PC-3 (cell line): ENCODE measurements at regions not wholly inside any gene's neighbourhood (a gene's known extent, or its start where the extent isn't known, plus 50 kb on each side); places are given as distances from the start of the nearest gene placed in this dataset.

Source experiments
- ATAC-seq: fragments of 200-7000 bp; cut with Tn5 transposase; 2 replicates; pipeline ENCODE4 v1.9.1; 2020; ENCODE audit warnings: mild to moderate bottlenecking, moderate library complexity
- BruUV-seq: library from RNA; stranded (reverse); fragments of 400-500 nt; replicated peaks from 2 replicates; lab custom pipeline; 2021; lab: Mats Ljungman, UMichigan
- CTCF ChIA-PET: fragments of 300-600 bp; sonication (Branson Sonifier 250); formaldehyde crosslinking; loops from one replicate; lab custom pipeline; 2022; ENCODE audit warnings: antibody characterized with exemption; lab: Charles Lee
- POLR2A ChIA-PET: fragments of 300-600 bp; sonication (Branson Sonifier 250); formaldehyde crosslinking; loops from one replicate; lab custom pipeline; 2022; ENCODE audit warnings: antibody characterized with exemption; ENCODE audit not compliant: unreplicated experiment; lab: Charles Lee
- DNase-seq: peaks from one replicate; pipeline ENCODE4 v3.0.0-alpha.2; 2015
- H2AFZ ChIP-seq: fragments of 300-600 bp; sonication (generic); 2 replicates; pipeline ENCODE4 v1.6.0; 2016; ENCODE audit warnings: antibody characterized with exemption, low read length
- H3F3A ChIP-seq: fragments of 300-600 bp; sonication (generic); one replicate; pipeline ENCODE4 v1.6.0; 2017; ENCODE audit warnings: antibody characterized with exemption, low read length, control low read depth, mild to moderate bottlenecking; ENCODE audit not compliant: unreplicated experiment
- H3K27ac ChIP-seq: fragments of 300-600 bp; sonication (generic); 2 replicates; pipeline ENCODE4 v1.5.1; 2016; ENCODE audit warnings: mild to moderate bottlenecking, low read length
- H3K27me3 ChIP-seq: fragments of 300-600 bp; sonication (generic); 2 replicates; pipeline ENCODE4 v1.6.1; 2016; ENCODE audit warnings: low read length, mixed read lengths
- H3K36me3 ChIP-seq: fragments of 300-600 bp; sonication (generic); 2 replicates; pipeline ENCODE4 v1.6.1; 2016; ENCODE audit warnings: low read depth, mixed run types, low read length, mixed read lengths
- H3K4me1 ChIP-seq: fragments of 300-600 bp; sonication (generic); 2 replicates; pipeline ENCODE4 v1.5.1; 2016; ENCODE audit warnings: low read length; ENCODE audit not compliant: insufficient read depth
- H3K4me2 ChIP-seq: fragments of 300-600 bp; sonication (generic); 2 replicates; pipeline ENCODE4 v1.6.0; 2016; ENCODE audit warnings: low read length
- H3K4me3 ChIP-seq: fragments of 300-600 bp; sonication (generic); 2 replicates; pipeline ENCODE4 v1.5.1; 2016; ENCODE audit warnings: mild to moderate bottlenecking, low read length, mixed read lengths
- H3K79me2 ChIP-seq: fragments of 300-600 bp; sonication (generic); 2 replicates; pipeline ENCODE4 v1.6.1; 2017; ENCODE audit warnings: low read length, mixed read lengths
- H3K9ac ChIP-seq: fragments of 300-600 bp; sonication (generic); 2 replicates; pipeline ENCODE4 v1.6.0; 2016; ENCODE audit warnings: mild to moderate bottlenecking, low read length
- H3K9me2 ChIP-seq: fragments of 300-600 bp; sonication (generic); replicated peaks from 2 replicates; pipeline ENCODE4 v1.6.1; 2016; ENCODE audit warnings: mixed run types, low read length, mixed read lengths
- H3K9me3 ChIP-seq: fragments of 300-600 bp; sonication (generic); 2 replicates; pipeline ENCODE4 v1.6.1; 2016; ENCODE audit warnings: low read length, mixed read lengths
- H4K20me1 ChIP-seq: fragments of 300-600 bp; sonication (generic); 2 replicates; pipeline ENCODE4 v1.6.1; 2016; ENCODE audit warnings: low read length, mixed read lengths
- CTCF ChIP-seq: fragments of 300-600 bp; sonication (generic); conservative IDR thresholded peaks from 2 replicates; pipeline ENCODE4 v1.5.1; 2017; ENCODE audit warnings: antibody characterized with exemption, low read depth, mild to moderate bottlenecking, low read length
- EZH2 ChIP-seq: fragments of 300-600 bp; sonication (generic); IDR thresholded peaks from one replicate; pipeline ENCODE4 v1.6.1; 2017; ENCODE audit warnings: antibody characterized with exemption, mild to moderate bottlenecking, low read length; ENCODE audit not compliant: unreplicated experiment
- EZH2phosphoT487 ChIP-seq: fragments of 300-600 bp; sonication (generic); IDR thresholded peaks from 2 replicates; pipeline ENCODE4 v1.6.1; 2018; ENCODE audit warnings: mild to moderate bottlenecking, antibody characterized with exemption, low read length, borderline replicate concordance
- intact Hi-C: fragments of 100-400 bp; cut with micrococcal nuclease; formaldehyde crosslinking; loops from 2 replicates; pipeline ENCODE4 v1.9.0; 2023

- H2AFZ ChIP-seq: no peak overlapping the region
- peaks cover 41% of the 10 kb centered on the region for H3K4me1 ChIP-seq
- ATAC-seq (no peak), DNase-seq (no peak)
- H3K36me3 ChIP-seq: no peaks in the 10 kb centered on the region
- H3K79me2 ChIP-seq: peaks cover 18% of the 10 kb centered on the region
- no peaks in the 10 kb centered on the region for H3K9me3 ChIP-seq
- H4K20me1 ChIP-seq: no peaks in the 10 kb centered on the region
- H3K27ac ChIP-seq: no peak overlapping the region
- peaks cover 6% of the 10 kb centered on the region for H3F3A ChIP-seq
- no peaks in the 10 kb centered on the region for H3K9me2 ChIP-seq
- no peak overlapping the region for H3K4me2 ChIP-seq
- H3K9ac ChIP-seq: no peak overlapping the region
- intact Hi-C loops: no loop called here
- CTCF ChIA-PET: no interaction called here
- H3K4me3 ChIP-seq: no peak overlapping the region
- H3K27me3 ChIP-seq: no peaks in the 10 kb centered on the region
- POLR2A ChIA-PET: interaction anchor here (0.5 to 0.6 kb wide), 2 partner anchors 10 to 65 kb away, joined by 3 to 5 read pairs; no protein-coding TSS in a partner anchor
- no TSS peak for BruUV-seq
- TF ChIP-seq EZH2phosphoT487 (no peak), EZH2 (no peak), CTCF (no peak)
Measured at GRCh38 chr6:56734335-56734734, 91.6 kb upstream of the DST start.

- H3K9me2 ChIP-seq: no peaks in the 10 kb centered on the region
- H3K4me1 ChIP-seq: peaks cover 52% of the 10 kb centered on the region
- ChIA-PET POLR2A (no interaction called here), CTCF (interaction anchor here (0.8 to 1.2 kb wide), 2 partner anchors 96 to 111 kb away, joined by 5 read pairs; no protein-coding TSS in a partner anchor)
- H3K79me2 ChIP-seq: peaks cover 15% of the 10 kb centered on the region
- TF ChIP-seq CTCF (no peak), EZH2 (no peak), EZH2phosphoT487 (no peak)
- H3F3A ChIP-seq: peaks cover 6% of the 10 kb centered on the region
- H3K4me2 ChIP-seq: peak overlapping the region; percentile 66
- peak overlapping the region; percentile 92 for H3K27ac ChIP-seq
- peak overlapping the region; percentile 3; the same call in 1 of the 2 replicates for H3K9ac ChIP-seq
- H3K9me3 ChIP-seq: no peaks in the 10 kb centered on the region
- H3K36me3 ChIP-seq: no peaks in the 10 kb centered on the region
- H2AFZ ChIP-seq: no peak overlapping the region
- H3K27me3 ChIP-seq: no peaks in the 10 kb centered on the region
- ATAC-seq (no peak), DNase-seq (no peak)
- no peak overlapping the region for H3K4me3 ChIP-seq
- BruUV-seq: no TSS peak
- no peaks in the 10 kb centered on the region for H4K20me1 ChIP-seq
- intact Hi-C loops: loop anchor here (2.0 kb wide), 1 partner anchor 16 kb away; no protein-coding TSS in a partner anchor
Measured at GRCh38 chr6:56733211-56733697, 90.6 kb upstream of the DST start.

GRCh38 chr6:56732517-56732916 is 89.8 kb upstream of the DST start:
- H3K4me1 ChIP-seq: peaks cover 59% of the 10 kb centered on the region
- H3K27me3 ChIP-seq: no peaks in the 10 kb centered on the region
- BruUV-seq: no TSS peak
- no peaks in the 10 kb centered on the region for H4K20me1 ChIP-seq
- H2AFZ ChIP-seq: no peak overlapping the region; the same call in 1 of the 2 replicates
- H3F3A ChIP-seq: peaks cover 6% of the 10 kb centered on the region
- H3K9ac ChIP-seq: peak overlapping the region; percentile 33; the same call in 1 of the 2 replicates
- H3K4me2 ChIP-seq: peak overlapping the region; percentile 66
- CTCF ChIA-PET: interaction anchor here (0.8 to 1.2 kb wide), 3 partner anchors 24 to 111 kb away, joined by 3 to 5 read pairs (median 5); no protein-coding TSS in a partner anchor
- peak overlapping the region; percentile 92 for H3K27ac ChIP-seq
- peak overlapping the region; percentile 34 for H3K4me3 ChIP-seq
- DNase-seq (peak; percentile 56), ATAC-seq (peak; percentile 58)
- no peaks in the 10 kb centered on the region for H3K9me3 ChIP-seq
- no peaks in the 10 kb centered on the region for H3K9me2 ChIP-seq
- H3K36me3 ChIP-seq: no peaks in the 10 kb centered on the region
- H3K79me2 ChIP-seq: peaks cover 20% of the 10 kb centered on the region
- TF ChIP-seq CTCF (no peak), EZH2phosphoT487 (no peak), EZH2 (no peak)
- intact Hi-C loops: loop anchor here (2.0 kb wide), 1 partner anchor 16 kb away; no protein-coding TSS in a partner anchor
- POLR2A ChIA-PET: interaction anchor here (0.6 to 0.7 kb wide), 2 partner anchors 110 to 388 kb away, joined by 3 to 4 read pairs; no protein-coding TSS in a partner anchor
